ENCODE measurements at regions not wholly inside any gene's neighbourhood (a gene's known extent, or its start where the extent isn't known, plus 50 kb on each side); places are given as distances from the start of the nearest gene placed in this dataset.
"Not testable (repeated sequence)": the region's sequence is repeated elsewhere in the genome, so short reads cannot be mapped to it uniquely, and the experiment has no call there.

DNA sequence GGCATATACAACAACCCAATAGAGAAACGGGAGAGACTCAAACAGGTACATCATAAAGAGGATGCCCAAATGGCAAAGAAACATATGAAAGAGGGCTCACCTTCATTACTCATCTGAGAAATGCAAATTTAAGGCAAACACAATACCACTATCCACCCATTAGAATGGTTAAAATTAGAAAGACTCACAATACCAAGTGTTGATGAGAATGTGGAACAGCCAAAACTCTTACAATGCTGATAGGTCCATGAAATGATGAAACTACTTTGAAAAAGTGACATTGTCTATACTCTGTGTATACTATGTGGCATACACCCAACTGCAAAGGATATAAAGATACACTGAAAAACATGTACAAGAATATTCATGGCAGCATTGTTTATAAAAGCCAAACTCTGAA lies 96.2 kb upstream of the TSHZ3 start:
- DNase-seq (ENCODE audit: low read depth) = no peak

GRCh38 chr19:31448221-31448657 lies 99.0 kb upstream of the TSHZ3 start:
- DNase-seq (ENCODE audit: low read depth) = no peak

- DNase-seq (ENCODE audit: low read depth) = no peak
Measured at GRCh38 chr19:31449379-31449778, 100.1 kb upstream of the TSHZ3 start.

GRCh38 chr19:31450696-31451095 lies 101.5 kb upstream of the TSHZ3 start:
- DNase-seq (ENCODE audit: low read depth) = no peak

DNA sequence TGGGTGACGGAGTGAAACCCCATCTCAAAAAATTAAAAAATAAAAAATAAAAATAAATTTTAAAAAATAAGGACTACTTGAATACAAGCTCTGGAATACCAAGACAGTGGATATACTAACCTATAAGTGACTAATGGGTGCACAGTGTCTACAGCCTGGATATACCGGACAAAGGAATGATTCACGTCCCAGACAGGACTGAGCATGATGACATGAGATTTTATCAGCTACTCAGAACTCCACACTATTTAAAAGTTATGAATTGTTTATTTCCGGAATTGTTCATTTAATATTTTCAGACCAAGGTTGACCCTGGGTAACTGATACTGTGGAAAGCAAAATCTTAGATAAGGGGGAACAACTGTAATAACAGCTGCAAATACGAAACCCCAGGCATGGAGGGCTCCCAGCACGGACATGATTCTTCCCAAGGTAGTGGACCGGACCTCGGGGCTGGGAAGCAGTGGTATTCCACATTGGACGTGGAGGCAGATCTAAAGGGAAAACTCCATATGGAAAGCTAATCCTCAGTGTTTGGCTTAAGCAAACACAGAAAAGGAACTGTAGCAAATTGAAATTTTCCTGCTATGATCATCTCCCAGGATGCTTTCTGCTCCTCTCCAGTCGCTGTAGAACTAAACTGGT lies 102.6 kb upstream of the TSHZ3 start:
- no peak for DNase-seq (ENCODE audit: low read depth)

DNA sequence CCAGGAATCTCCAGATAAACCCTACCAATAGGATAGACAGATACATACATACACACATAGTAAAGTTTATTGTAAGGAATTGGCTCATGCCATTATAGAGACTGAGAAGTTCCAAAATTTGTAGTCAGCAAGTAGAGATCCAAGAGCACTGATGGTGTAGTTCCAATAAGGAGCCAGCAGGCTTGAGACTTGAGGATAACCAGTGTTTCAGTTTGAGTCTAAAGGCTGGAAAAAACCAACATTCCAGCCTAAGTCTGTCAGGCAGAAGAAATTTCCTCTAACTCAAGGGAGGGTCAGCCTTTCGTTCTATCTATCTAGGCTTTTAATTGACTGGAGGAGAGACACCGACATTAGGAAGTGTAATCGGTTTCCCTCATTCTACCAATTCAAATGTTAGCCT lies 110.2 kb upstream of the TSHZ3 start:
- no peak for DNase-seq (ENCODE audit: low read depth)

DNA sequence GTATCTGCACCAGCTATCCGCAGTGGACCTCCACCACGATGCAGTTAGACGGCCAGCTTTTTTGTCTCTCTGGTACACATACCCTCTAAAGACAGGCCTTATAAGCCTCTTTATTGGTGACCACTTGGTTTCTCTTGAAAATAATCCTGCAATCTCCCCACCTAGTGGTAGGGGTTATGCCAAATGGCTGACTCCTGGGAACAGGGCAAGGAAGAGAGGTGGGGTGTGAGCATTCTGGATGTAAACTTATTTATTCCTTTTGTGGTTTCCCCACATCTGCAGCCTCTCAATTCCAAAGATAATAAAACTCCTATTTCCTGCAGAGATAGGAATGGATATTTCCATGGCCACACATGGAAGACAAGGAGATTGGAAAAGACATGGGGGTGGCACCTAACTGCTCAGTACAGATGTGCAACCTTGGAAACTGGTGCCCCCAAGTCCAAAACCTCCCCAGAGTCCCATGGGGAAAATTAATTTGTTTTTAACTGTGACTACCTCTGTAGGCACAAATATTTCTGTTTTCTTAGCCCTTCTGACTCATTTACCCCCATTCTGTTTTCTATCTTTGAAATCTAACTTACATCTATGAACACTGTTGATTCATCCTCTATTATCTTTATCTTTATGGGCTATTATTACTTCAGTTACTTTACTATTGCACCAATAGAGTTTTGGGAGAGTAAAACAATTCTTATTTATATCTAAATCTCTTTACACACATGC lies 112.7 kb upstream of the TSHZ3 start:
- DNase-seq (ENCODE audit: low read depth) = no peak

DNA sequence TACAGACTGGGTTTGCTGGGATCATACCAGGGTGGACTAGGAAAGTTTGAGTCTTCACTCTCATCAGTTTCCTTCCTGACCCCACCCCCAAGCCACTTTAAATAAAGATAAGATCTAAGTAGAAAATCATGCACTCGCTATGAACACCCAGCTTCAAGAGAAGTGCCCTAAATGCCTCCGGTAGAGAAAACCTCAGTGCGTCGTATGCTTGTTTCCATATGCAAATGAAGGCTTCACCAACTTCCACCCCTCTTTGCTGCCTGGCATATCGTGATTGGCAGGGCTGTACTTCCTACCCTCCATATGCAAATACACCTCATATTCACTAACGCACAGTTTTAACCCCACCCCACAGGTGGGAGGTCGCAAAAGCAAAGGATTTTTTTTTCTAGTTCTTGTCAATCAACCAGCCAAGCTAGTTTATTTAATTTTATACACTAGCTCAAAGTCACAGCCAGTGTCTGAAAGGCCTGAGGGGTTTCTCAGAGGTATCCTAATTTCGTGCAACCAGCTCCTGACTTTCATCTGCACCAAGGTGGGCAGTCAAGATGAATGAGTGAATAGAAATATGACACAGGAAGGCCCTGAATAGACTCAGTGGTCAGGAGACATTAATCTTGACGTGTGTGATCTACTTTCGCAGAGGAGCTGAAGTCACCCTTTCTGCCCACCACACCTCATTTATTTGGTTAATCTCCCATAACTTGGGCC lies 121.1 kb upstream of the TSHZ3 start:
- no peak for DNase-seq (ENCODE audit: low read depth)

GRCh38 chr19:31470952-31471351 lies 121.7 kb upstream of the TSHZ3 start:
- no peak for DNase-seq (ENCODE audit: low read depth)

- no peak for DNase-seq (ENCODE audit: low read depth)
Measured at GRCh38 chr19:31478241-31478640, 129.0 kb upstream of the TSHZ3 start.

GRCh38 chr19:31483226-31483857 lies 134.1 kb upstream of the TSHZ3 start:
- DNase-seq (ENCODE audit: low read depth) = no peak

GRCh38 chr19:31484858-31485410 lies 135.7 kb upstream of the TSHZ3 start:
- not testable (repeated sequence) for DNase-seq (ENCODE audit: low read depth)

DNA sequence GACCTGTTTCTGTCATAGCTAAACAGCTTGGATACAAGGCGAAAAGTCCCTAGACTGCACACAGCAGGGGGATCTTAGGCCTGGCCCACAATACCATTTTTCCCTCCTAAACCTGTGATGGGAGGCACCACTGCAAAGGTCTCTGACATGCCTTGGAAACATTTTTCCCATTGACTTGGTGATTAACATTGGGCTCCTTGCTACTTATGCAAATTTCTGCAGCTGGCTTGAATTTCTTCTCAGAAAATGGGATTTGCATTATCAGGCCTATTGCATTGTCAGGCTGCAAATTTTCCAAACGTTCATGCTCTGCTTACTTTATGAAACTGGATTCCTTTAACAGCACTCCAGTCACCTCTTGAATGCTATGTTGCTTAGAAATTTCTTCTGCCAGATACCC lies 136.2 kb upstream of the TSHZ3 start:
- DNase-seq (ENCODE audit: low read depth) = no peak

- DNase-seq (ENCODE audit: low read depth) = no peak
Measured at GRCh38 chr19:31491242-31491641, 142.0 kb upstream of the TSHZ3 start.

DNA sequence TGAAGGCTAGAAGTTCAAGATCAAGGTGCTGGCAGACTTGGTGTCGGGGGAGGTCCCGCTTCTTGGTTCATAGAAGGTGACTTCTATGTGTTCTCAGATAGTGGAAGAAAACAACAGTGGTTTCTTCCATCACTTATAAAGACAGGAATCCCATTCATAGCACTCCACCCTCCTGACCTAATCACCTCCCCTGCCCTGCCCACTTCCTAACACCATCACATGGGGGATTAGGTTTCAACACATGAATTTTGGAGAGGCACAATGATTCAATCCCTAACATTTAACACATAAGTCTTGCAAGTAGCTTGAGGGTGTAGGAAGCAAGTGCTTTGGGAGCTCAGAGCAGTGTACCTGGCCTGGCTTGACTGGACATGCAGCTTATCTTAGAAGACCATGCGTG lies 142.8 kb upstream of the TSHZ3 start:
- no peak for DNase-seq (ENCODE audit: low read depth)

DNA sequence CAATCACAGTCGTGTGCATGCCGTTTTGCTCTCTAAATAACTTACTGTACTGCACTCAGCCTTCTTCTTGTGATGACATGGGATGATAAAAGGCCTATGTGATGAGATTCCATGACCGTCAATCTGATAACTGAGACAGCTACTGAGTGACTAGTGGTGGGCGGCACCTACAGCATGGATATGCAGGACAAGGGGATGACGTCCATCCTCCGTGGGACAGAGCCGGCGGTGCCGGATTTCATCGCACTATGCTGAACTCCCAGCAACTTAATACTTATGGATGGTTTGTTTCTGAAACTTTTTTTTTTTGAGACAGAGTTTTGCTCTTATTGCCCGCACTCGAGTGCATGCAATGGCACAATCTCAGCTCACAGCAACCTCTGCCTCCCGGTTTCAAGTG lies 146.8 kb upstream of the TSHZ3 start:
- DNase-seq (ENCODE audit: low read depth) = no peak

DNA sequence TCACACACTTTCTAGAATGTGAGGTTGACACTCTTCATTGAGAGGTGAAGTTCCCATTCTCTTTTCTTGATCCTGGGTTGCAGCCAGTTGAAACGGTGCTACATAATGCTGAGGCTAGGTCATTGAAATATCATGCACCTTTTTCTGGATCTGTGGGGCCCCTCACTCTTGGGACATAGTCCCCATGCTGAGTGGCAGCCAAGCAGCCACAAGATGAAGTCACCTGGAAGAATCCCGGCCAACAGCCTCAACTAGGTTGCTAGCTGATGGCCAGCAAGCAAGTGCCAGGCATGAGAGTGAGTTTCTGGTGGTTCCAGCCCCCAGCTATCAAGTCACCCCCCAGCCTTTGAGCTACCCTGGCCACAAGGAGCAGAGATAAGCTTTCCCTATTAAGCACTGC lies 148.5 kb upstream of the TSHZ3 start:
- DNase-seq (ENCODE audit: low read depth) = no peak

- DNase-seq (ENCODE audit: low read depth) = no peak
Measured at GRCh38 chr19:31498781-31499180, 149.5 kb upstream of the TSHZ3 start.

- DNase-seq (ENCODE audit: low read depth) = no peak
Measured at GRCh38 chr19:31499281-31500196, 150.3 kb upstream of the TSHZ3 start.

- no peak for DNase-seq (ENCODE audit: low read depth)
Measured at GRCh38 chr19:31500197-31500830, 151.1 kb upstream of the TSHZ3 start.

DNA sequence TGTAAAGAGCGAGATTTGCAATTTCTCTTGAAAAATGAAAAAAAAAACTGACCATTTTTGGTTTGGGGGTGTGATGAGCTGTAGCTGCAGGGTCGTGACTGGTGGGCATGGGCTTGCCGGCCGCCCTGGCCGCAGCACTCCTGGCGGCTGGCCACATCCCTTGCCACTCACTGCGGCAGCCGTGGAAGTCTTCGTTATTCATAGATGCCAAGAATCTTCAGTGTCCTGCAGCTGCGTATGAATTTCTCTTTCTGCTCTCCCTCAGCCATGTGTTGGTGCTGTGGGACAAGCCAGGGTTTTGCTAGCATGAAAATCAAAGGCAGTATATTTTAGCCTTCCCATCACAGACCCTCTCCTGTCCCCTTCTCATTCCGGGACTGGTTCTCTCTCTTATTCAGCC lies 151.7 kb upstream of the TSHZ3 start:
- DNase-seq (ENCODE audit: low read depth) = no peak
